Sigmoid colon (tissue), 3 donors: ENCODE measurements at regions not wholly inside any gene's neighbourhood (a gene's known extent, or its start where the extent isn't known, plus 50 kb on each side); places are given as distances from the start of the nearest gene placed in this dataset.

Experiments used
- CTCF ChIP-seq, 4 experiments: fragments of 450-650 bp in 3 of 4; fragments of 200-600 bp in 1 of 4; IDR thresholded peaks; one replicate each; pipeline ENCODE4 v1.5.1; 2016 to 2019; ENCODE audit warnings: antibody characterized with exemption in 4 of 4, mild to moderate bottlenecking in 3 of 4, moderate library complexity in 2 of 4
- POLR2A ChIP-seq, 2 donors: fragments of 450-650 bp; IDR thresholded peaks; one replicate each; pipeline ENCODE4 v1.6.1; 2016; ENCODE audit warnings: antibody characterized with exemption in 2 of 2, mild to moderate bottlenecking in 2 of 2, moderate library complexity in 2 of 2

- no peak for TF ChIP-seq POLR2A (IDR thresholded peaks at IDR 0.05)
- TF ChIP-seq CTCF (IDR thresholded peaks at IDR 0.05), result no peak
Observed at GRCh38 chr10:131469551-131469950, 158.0 kb upstream of the TCERG1L start.
